Astrocyte of the cerebellum (primary cell): ENCODE measurements at regions not wholly inside any gene's neighbourhood (a gene's known extent, or its start where the extent isn't known, plus 50 kb on each side); places are given as distances from the start of the nearest gene placed in this dataset.

Source experiments
- DNase-seq: peaks from one replicate; pipeline ENCODE4 v3.0.0-alpha.2; 2011; ENCODE audit warnings: low read depth
- H3K4me3 ChIP-seq: 2 replicates; pipeline ENCODE4 v1.5.1; 2011; ENCODE audit warnings: mild to moderate bottlenecking, low read depth, low read length, moderate library complexity
- CTCF ChIP-seq: IDR thresholded peaks from 2 replicates; pipeline ENCODE4 v1.5.1; 2012; ENCODE audit warnings: low read length, low read depth, moderate library complexity, mild to moderate bottlenecking; ENCODE audit errors: missing control alignments
- in situ Hi-C: cut with HindIII; loops from 2 replicates; pipeline ENCODE4 v1.10.0; 2017; ENCODE audit warnings: low sequenced_read_pairs

- DNase-seq = no peak
- H3K4me3 ChIP-seq = no peak overlapping the region
- in situ Hi-C loops = no loop called here
- no peak for TF ChIP-seq CTCF
These were observed 619.6 kb upstream of the TMEFF2 start for GRCh38 chr2:192814376-192814775.

GRCh38 chr2:192813341-192813740 lies 618.6 kb upstream of the TMEFF2 start:
- in situ Hi-C loops = no loop called here
- no peak for DNase-seq
- TF ChIP-seq CTCF = no peak
- no peak overlapping the region for H3K4me3 ChIP-seq

GRCh38 chr2:192809173-192809572 lies 614.4 kb upstream of the TMEFF2 start:
- no peak for TF ChIP-seq CTCF
- DNase-seq = no peak
- in situ Hi-C loops = no loop called here
- no peak overlapping the region for H3K4me3 ChIP-seq

GRCh38 chr2:192783643-192784042 lies 588.9 kb upstream of the TMEFF2 start:
- no peak for DNase-seq

GRCh38 chr2:192775459-192776262 lies 580.9 kb upstream of the TMEFF2 start:
- no peak overlapping the region for H3K4me3 ChIP-seq
- no peak for TF ChIP-seq CTCF
- in situ Hi-C loops = no loop called here
- DNase-seq = no peak

More at GRCh38 chr2:192783643-192784042, 588.9 kb upstream of the TMEFF2 start:
- TF ChIP-seq CTCF = no peak
- in situ Hi-C loops = no loop called here
- no peak overlapping the region for H3K4me3 ChIP-seq

GRCh38 chr2:192775011-192775410 lies 580.3 kb upstream of the TMEFF2 start:
- no peak for DNase-seq
- no peak for TF ChIP-seq CTCF
- no peak overlapping the region for H3K4me3 ChIP-seq
- in situ Hi-C loops = no loop called here
